CD4-positive, CD25-positive, alpha-beta regulatory T cell (primary cell): ENCODE measurements at regions not wholly inside any gene's neighbourhood (a gene's known extent, or its start where the extent isn't known, plus 50 kb on each side); places are given as distances from the start of the nearest gene placed in this dataset.

Experiments
- ATAC-seq, 2 donors: fragments of 150-1000 bp; cut with Tn5 transposase; one replicate each; pipeline ENCODE4 v1.10.0; 2021; ENCODE audit warnings: low read depth in 2 of 2, moderate number of reproducible peaks in 2 of 2, moderate library complexity in 1 of 2
- DNase-seq, 3 donors: peaks; one replicate each; pipeline versions ENCODE4 v3.0.0 to v3.0.0-alpha.2; 2012 to 2022; ENCODE audit warnings: mixed read lengths in 1 of 3
- H3K27ac ChIP-seq: one replicate; pipeline ENCODE4 v1.7.0; 2013; ENCODE audit warnings: mild to moderate bottlenecking, low read length; ENCODE audit not compliant: insufficient read depth, poor library complexity, severe bottlenecking
- H3K27me3 ChIP-seq: one replicate; pipeline ENCODE4 v1.7.0; 2013; ENCODE audit warnings: low read length; ENCODE audit not compliant: control insufficient read depth, insufficient read depth
- H3K36me3 ChIP-seq: one replicate; pipeline ENCODE4 v1.7.0; 2013; ENCODE audit warnings: mild to moderate bottlenecking, low read length, moderate library complexity; ENCODE audit not compliant: control insufficient read depth, insufficient read depth
- H3K4me1 ChIP-seq: 2 replicates; pipeline ENCODE4 v1.7.0; 2013; ENCODE audit warnings: mild to moderate bottlenecking, low read length; ENCODE audit not compliant: insufficient read depth, control insufficient read depth, poor library complexity, severe bottlenecking
- H3K4me3 ChIP-seq: one replicate; pipeline ENCODE4 v1.7.0; 2013; ENCODE audit warnings: low read depth, mild to moderate bottlenecking, low read length, moderate library complexity
- H3K9me3 ChIP-seq, 2 experiments: 1 replicate in 1 of 2; 2 replicates in 1 of 2; pipeline ENCODE4 v1.7.0; 2013; ENCODE audit warnings: low read length in 2 of 2, mild to moderate bottlenecking in 1 of 2, moderate library complexity in 1 of 2; ENCODE audit not compliant: control insufficient read depth in 2 of 2
- H3K27ac Mint-ChIP-seq, 3 donors: one replicate each; pipeline ENCODE4 v1.8.0; 2020 to 2022; ENCODE audit warnings: mild to moderate bottlenecking in 3 of 3, mixed read lengths in 3 of 3, moderate library complexity in 2 of 3
- H3K27me3 Mint-ChIP-seq: one replicate; pipeline ENCODE4 v1.8.0; 2022; ENCODE audit warnings: mild to moderate bottlenecking, mixed read lengths
- H3K36me3 Mint-ChIP-seq: one replicate; pipeline ENCODE4 v1.8.0; 2020; ENCODE audit warnings: mixed read lengths
- H3K4me1 Mint-ChIP-seq, 4 donors: one replicate each; pipeline ENCODE4 v1.8.0; 2020 to 2022; ENCODE audit warnings: mixed read lengths in 4 of 4, mild to moderate bottlenecking in 1 of 4
- H3K4me3 Mint-ChIP-seq, 4 donors: one replicate each; pipeline ENCODE4 v1.8.0; 2020 to 2022; ENCODE audit warnings: mild to moderate bottlenecking in 4 of 4, mixed read lengths in 4 of 4, moderate library complexity in 3 of 4
- H3K9me3 Mint-ChIP-seq, 7 donors: one replicate each; pipeline ENCODE4 v1.8.0; 2020 to 2022; ENCODE audit warnings: mixed read lengths in 7 of 7, mild to moderate bottlenecking in 3 of 7, moderate library complexity in 2 of 7

DNA sequence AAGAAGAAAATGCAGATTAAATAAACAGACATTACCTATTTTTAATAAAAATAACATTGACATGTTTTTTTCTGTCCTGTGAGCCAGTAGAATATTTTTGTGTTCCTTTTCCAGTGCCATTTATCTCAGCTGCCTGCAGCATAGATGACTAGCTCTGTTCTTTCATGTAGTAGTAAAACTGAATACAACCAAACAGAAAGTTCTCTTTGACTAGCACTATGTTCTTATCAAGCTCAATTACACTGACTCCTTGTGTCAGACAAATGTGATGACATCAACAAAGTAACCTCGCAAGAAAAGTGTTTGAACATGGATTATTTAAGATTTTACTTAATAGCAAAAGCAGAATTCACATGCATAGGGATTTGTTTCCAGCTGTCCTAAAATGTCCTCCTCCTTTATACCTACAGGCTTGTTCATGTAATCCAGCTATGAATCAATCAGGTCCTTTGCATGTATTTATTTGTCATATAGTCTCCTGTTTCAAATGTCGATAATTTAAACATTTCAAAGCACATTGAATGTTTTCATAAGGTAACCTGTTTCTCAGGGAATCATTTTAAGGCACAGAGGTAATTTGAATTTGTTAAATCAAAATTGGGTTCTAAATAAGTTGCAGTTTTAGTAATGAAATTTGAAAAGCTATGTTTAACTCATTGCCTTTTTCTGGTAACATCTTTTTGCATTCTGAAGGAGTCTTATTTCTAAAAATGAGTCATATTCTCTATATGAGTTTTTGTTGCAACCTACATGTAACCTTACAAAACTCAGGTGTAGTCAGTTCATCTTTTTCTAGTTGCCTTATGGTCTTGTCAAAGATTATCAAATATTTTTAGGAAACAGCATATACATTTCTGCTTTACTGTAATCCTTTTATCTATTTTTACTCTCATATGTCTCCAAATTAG, 215.3 kb upstream of the GULP1 start:
- no peaks in the 10 kb centered on the region for H3K36me3 Mint-ChIP-seq
- Histone ChIP-seq H3K36me3 (no peaks in the 10 kb centered on the region), H3K27me3 (no peaks in the 10 kb centered on the region), H3K27ac (no peak overlapping the region), H3K4me1 (no peaks in the 10 kb centered on the region), H3K4me3 (no peak overlapping the region), H3K9me3 (peaks cover 0 to 8% of the 10 kb centered on the region in 2 experiments)
- H3K9me3 Mint-ChIP-seq: peaks cover 0 to 32% (median 9%) of the 10 kb centered on the region in 7 donors
- DNase-seq (no peak), ATAC-seq (no peak)
- no peaks in the 10 kb centered on the region for H3K4me1 Mint-ChIP-seq
- H3K27me3 Mint-ChIP-seq: no peaks in the 10 kb centered on the region
- no peak overlapping the region for H3K4me3 Mint-ChIP-seq
- H3K27ac Mint-ChIP-seq: no peak overlapping the region

DNA sequence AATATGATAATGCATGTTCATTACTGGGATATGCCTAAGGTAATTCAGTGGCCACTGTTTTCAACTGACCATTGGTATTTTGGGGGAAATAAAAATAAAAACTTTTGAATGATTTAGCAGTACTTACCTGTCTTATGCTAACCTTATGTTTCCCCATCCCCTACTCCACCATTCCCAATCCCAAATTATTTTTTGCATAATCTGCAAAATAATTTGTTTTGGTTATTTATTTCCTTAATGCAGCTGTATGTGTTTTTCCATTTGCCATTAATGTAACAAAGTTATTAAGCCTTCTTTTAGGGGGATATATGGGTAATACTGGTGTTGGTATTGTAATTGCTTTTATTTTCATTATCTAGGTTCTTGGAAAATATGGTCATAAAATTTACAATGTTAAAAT, 213.9 kb upstream of the GULP1 start:
- Histone ChIP-seq H3K9me3 (peaks cover 0 to 8% of the 10 kb centered on the region in 2 experiments), H3K4me3 (no peak overlapping the region), H3K27me3 (no peaks in the 10 kb centered on the region), H3K36me3 (no peaks in the 10 kb centered on the region), H3K27ac (no peak overlapping the region), H3K4me1 (no peaks in the 10 kb centered on the region)
- ATAC-seq (no peak), DNase-seq (no peak)
- Mint-ChIP-seq H3K36me3 (no peaks in the 10 kb centered on the region), H3K4me3 (no peak overlapping the region), H3K27me3 (no peaks in the 10 kb centered on the region), H3K4me1 (no peaks in the 10 kb centered on the region), H3K9me3 (peaks cover 0 to 27% (median 9%) of the 10 kb centered on the region in 7 donors), H3K27ac (no peak overlapping the region)

DNA sequence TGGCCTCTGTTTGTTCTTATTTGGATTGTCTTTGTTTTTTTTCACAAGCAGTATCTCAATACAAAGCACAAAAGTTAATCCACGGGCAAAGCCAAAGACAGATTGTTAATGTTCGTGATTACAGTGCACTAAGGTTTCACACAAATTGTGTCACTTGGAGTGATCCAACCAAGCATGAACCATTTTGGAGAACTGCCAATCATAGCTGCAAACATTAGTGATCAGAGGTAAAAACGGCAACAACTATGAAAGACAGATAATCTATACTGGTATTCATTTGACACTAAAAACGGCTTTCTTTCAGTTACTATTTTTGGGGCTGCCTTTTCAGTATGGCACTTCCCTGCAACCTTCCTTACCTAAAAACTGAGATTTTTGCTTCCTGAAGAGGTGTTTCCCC, 213.1 kb upstream of the GULP1 start:
- DNase-seq (no peak), ATAC-seq (no peak)
- H3K4me3 ChIP-seq: no peak overlapping the region
- peaks cover 0 to 20% (median 9%) of the 10 kb centered on the region in 7 donors for H3K9me3 Mint-ChIP-seq
- H3K27me3 Mint-ChIP-seq: no peaks in the 10 kb centered on the region
- no peak overlapping the region for H3K27ac ChIP-seq
- peaks cover 0 to 8% of the 10 kb centered on the region in 2 experiments for H3K9me3 ChIP-seq
- H3K27me3 ChIP-seq: no peaks in the 10 kb centered on the region
- H3K4me3 Mint-ChIP-seq: no peak overlapping the region
- H3K4me1 Mint-ChIP-seq: no peaks in the 10 kb centered on the region
- no peaks in the 10 kb centered on the region for H3K36me3 ChIP-seq
- H3K4me1 ChIP-seq: no peaks in the 10 kb centered on the region
- no peaks in the 10 kb centered on the region for H3K36me3 Mint-ChIP-seq
- H3K27ac Mint-ChIP-seq: no peak overlapping the region

DNA sequence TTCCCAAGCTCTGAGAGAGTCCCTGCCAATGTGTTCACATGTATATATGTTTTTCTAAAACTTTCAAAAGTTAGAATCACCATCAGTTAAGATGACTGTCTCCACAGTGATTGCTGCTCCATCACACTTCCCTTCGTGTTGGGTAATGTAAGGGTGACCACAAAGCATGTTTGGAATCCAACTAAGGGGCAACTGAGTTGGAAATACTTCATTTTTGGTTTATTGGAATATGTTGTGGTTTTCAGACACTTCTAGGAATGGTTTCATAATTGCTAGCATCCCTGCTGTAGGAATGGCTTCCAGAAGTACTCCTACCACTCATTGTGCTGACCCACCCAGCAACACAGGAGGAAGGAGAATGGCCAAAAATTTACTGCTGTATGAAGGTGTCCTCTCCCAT, 212.5 kb upstream of the GULP1 start:
- peaks cover 0 to 17% (median 9%) of the 10 kb centered on the region in 7 donors for H3K9me3 Mint-ChIP-seq
- no peak for ATAC-seq
- peaks cover 0 to 7% of the 10 kb centered on the region in 2 experiments for H3K9me3 ChIP-seq
- H3K27me3 Mint-ChIP-seq: no peaks in the 10 kb centered on the region
- no peaks in the 10 kb centered on the region for H3K36me3 Mint-ChIP-seq
- no peaks in the 10 kb centered on the region for H3K4me1 Mint-ChIP-seq
- H3K4me1 ChIP-seq: no peaks in the 10 kb centered on the region
- H3K27ac Mint-ChIP-seq: no peak overlapping the region
- H3K4me3 Mint-ChIP-seq: no peak overlapping the region
- no peak overlapping the region for H3K27ac ChIP-seq
- no peaks in the 10 kb centered on the region for H3K36me3 ChIP-seq
- H3K4me3 ChIP-seq: no peak overlapping the region
- H3K27me3 ChIP-seq: no peaks in the 10 kb centered on the region
- no peak for DNase-seq

DNA sequence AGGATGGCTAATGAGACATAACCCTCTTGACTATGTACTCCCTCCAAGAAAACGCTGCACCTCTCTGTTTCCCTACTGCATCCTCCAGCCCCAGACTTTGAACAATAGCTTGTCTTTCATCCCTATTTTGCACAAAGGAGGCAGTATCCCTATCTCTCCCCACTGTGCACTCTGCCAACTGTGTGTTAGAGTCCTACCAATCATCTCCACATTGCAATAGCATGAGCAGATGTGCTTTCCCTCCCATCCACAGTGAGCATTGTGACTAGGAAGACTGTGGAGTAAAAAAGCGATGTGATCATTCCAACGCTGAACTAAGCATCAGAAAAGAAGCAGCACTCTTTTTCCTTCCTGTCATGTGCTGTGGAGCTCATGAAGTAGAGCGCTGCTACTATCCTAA, 206.3 kb upstream of the GULP1 start:
- Mint-ChIP-seq H3K27ac (no peak overlapping the region), H3K4me1 (no peaks in the 10 kb centered on the region), H3K9me3 (peaks cover 0 to 11% (median 4%) of the 10 kb centered on the region in 7 donors), H3K27me3 (no peaks in the 10 kb centered on the region), H3K4me3 (no peak overlapping the region), H3K36me3 (no peaks in the 10 kb centered on the region)
- Histone ChIP-seq H3K27ac (no peak overlapping the region), H3K36me3 (no peaks in the 10 kb centered on the region), H3K4me3 (no peak overlapping the region), H3K9me3 (no peaks in the 10 kb centered on the region), H3K27me3 (no peaks in the 10 kb centered on the region), H3K4me1 (no peaks in the 10 kb centered on the region)
- ATAC-seq: no peak
- DNase-seq: no peak

DNA sequence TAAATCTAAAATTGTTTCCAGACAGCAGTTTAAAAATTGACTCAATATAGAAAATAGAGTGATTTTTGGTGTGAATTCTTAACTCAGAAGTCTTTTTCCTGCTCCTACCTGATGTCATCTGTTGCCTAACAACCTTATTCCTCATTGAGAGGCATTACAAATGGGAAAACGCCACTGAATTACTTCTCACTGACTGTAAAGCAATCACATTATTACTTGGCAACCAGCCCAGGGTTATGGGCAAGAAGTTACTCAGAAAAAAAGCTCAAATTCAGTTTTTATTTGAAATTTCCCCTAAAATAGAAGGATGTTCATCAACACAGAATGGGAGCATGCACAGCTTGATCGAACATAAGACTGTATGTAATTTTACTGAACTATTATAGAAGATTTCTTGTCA, 201.8 kb upstream of the GULP1 start:
- no peak for ATAC-seq
- no peaks in the 10 kb centered on the region for H3K36me3 Mint-ChIP-seq
- Histone ChIP-seq H3K27me3 (no peaks in the 10 kb centered on the region), H3K4me3 (no peak overlapping the region), H3K9me3 (no peaks in the 10 kb centered on the region), H3K4me1 (no peaks in the 10 kb centered on the region), H3K36me3 (no peaks in the 10 kb centered on the region), H3K27ac (no peak overlapping the region)
- no peak overlapping the region for H3K27ac Mint-ChIP-seq
- no peaks in the 10 kb centered on the region for H3K4me1 Mint-ChIP-seq
- DNase-seq: no peak
- H3K9me3 Mint-ChIP-seq: peaks cover 0 to 9% (median 4%) of the 10 kb centered on the region in 7 donors
- H3K27me3 Mint-ChIP-seq: no peaks in the 10 kb centered on the region
- H3K4me3 Mint-ChIP-seq: no peak overlapping the region

DNA sequence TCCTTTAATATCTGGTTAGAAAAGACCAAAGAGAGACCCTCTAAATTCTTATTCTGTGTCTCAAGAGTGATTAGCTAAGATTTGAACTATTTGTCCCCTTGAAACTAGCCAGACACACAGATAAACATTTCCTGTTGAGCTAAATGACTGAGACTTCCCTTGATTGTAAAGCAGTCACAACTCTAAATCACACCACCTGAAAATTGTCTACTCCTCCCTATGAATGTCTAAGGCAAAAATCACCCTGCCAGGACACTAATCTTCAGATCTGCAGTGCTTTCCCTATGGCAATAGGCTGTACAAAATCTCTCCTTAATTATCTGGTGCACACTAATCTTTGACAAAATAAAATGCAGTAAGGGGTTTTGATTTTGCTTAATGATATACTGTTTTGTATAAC, 200.5 kb upstream of the GULP1 start:
- H3K36me3 Mint-ChIP-seq: no peaks in the 10 kb centered on the region
- peaks cover 0 to 6% (median 1%) of the 10 kb centered on the region in 7 donors for H3K9me3 Mint-ChIP-seq
- no peaks in the 10 kb centered on the region for H3K9me3 ChIP-seq
- H3K4me1 Mint-ChIP-seq: no peaks in the 10 kb centered on the region
- H3K27me3 ChIP-seq: no peaks in the 10 kb centered on the region
- no peak overlapping the region for H3K4me3 Mint-ChIP-seq
- no peak for ATAC-seq
- H3K36me3 ChIP-seq: no peaks in the 10 kb centered on the region
- H3K27ac Mint-ChIP-seq: no peak overlapping the region
- no peak overlapping the region for H3K4me3 ChIP-seq
- DNase-seq: no peak
- H3K4me1 ChIP-seq: no peaks in the 10 kb centered on the region
- no peak overlapping the region for H3K27ac ChIP-seq
- H3K27me3 Mint-ChIP-seq: no peaks in the 10 kb centered on the region

DNA sequence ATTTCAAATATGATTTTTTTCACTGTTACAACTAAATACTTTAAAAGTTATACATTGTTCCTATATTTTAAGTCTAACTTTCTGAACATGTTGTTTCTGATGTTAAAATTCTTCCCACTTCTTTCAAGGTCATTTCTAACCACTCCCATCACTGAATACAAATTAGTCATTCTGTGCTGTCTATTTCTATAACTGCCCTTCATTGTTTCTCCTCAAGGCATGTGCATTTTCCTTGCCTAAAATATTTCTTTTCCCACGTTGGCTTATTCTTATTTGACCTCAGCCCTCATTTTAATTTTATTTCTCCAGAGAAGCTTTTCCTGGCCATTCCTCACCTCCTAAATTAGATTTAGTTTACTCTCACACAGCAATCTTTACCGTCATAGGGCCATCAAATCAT, 198.9 kb upstream of the GULP1 start:
- no peaks in the 10 kb centered on the region for H3K36me3 ChIP-seq
- H3K4me1 ChIP-seq: no peaks in the 10 kb centered on the region
- no peaks in the 10 kb centered on the region for H3K27me3 Mint-ChIP-seq
- H3K4me1 Mint-ChIP-seq: no peaks in the 10 kb centered on the region
- no peak for DNase-seq
- no peak overlapping the region for H3K4me3 Mint-ChIP-seq
- no peak overlapping the region for H3K4me3 ChIP-seq
- H3K9me3 ChIP-seq: no peaks in the 10 kb centered on the region
- H3K27ac ChIP-seq: no peak overlapping the region
- peaks cover 0 to 8% (median 1%) of the 10 kb centered on the region in 7 donors for H3K9me3 Mint-ChIP-seq
- no peak for ATAC-seq
- no peaks in the 10 kb centered on the region for H3K27me3 ChIP-seq
- H3K36me3 Mint-ChIP-seq: no peaks in the 10 kb centered on the region
- H3K27ac Mint-ChIP-seq: no peak overlapping the region
